Calu3 (cell line): ENCODE measurements at regions not wholly inside any gene's neighbourhood (a gene's known extent, or its start where the extent isn't known, plus 50 kb on each side); places are given as distances from the start of the nearest gene placed in this dataset.

Source experiments
- BruUV-seq: library from RNA; stranded (reverse); fragments of 400-500 nt; replicated peaks from 2 replicates; lab custom pipeline; 2021; lab: Mats Ljungman, UMichigan
- CTCF ChIA-PET: fragments of 300-600 bp; sonication (Branson Sonifier 250); formaldehyde crosslinking; loops from one replicate; lab custom pipeline; 2022; ENCODE audit warnings: antibody characterized with exemption; lab: Charles Lee
- DNase-seq: peaks from one replicate; pipeline ENCODE4 v3.0.0; 2022
- H3K27ac Mint-ChIP-seq: one replicate; pipeline ENCODE4 v1.8.0; 2022; ENCODE audit warnings: mixed read lengths; ENCODE audit not compliant: unreplicated experiment
- H3K27me3 Mint-ChIP-seq: one replicate; pipeline ENCODE4 v1.8.0; 2022; ENCODE audit warnings: mixed read lengths; ENCODE audit not compliant: unreplicated experiment
- H3K36me3 Mint-ChIP-seq: one replicate; pipeline ENCODE4 v1.8.0; 2022; ENCODE audit warnings: mild to moderate bottlenecking, moderate library complexity, mixed read lengths; ENCODE audit not compliant: insufficient read depth, unreplicated experiment
- H3K4me1 Mint-ChIP-seq: one replicate; pipeline ENCODE4 v1.8.0; 2022; ENCODE audit warnings: mild to moderate bottlenecking, low read depth, mixed read lengths; ENCODE audit not compliant: unreplicated experiment
- H3K4me3 Mint-ChIP-seq: one replicate; pipeline ENCODE4 v1.8.0; 2022; ENCODE audit warnings: mild to moderate bottlenecking, low read depth, moderate library complexity, mixed read lengths; ENCODE audit not compliant: unreplicated experiment
- H3K9me3 Mint-ChIP-seq: one replicate; pipeline ENCODE4 v1.8.0; 2022; ENCODE audit warnings: low read depth, mixed read lengths; ENCODE audit not compliant: unreplicated experiment
- intact Hi-C: fragments of 100-400 bp; cut with micrococcal nuclease; formaldehyde crosslinking; loops from one replicate; pipeline ENCODE4 v1.10.0; 2022; ENCODE audit not compliant: unreplicated experiment
- TF ChIP-seq, protein P1 (sequence below): fragments of 200-600 bp; IDR thresholded peaks from one replicate; pipeline ENCODE4 v1.8.0; 2022; ENCODE audit warnings: antibody characterized with exemption; ENCODE audit not compliant: unreplicated experiment

- CTCF ChIA-PET, result interaction anchor here (1.2 kb wide), 1 partner anchor 103 kb away, joined by 3 read pairs; the partner anchor contains the start of gene PFN2
- no peak for DNase-seq
- H3K27me3 Mint-ChIP-seq, result peaks cover 55% of the 10 kb centered on the region
- no peaks in the 10 kb centered on the region for H3K36me3 Mint-ChIP-seq
- H3K27ac Mint-ChIP-seq, result no peak overlapping the region
- BruUV-seq, result no TSS peak
- H3K4me1 Mint-ChIP-seq, result no peaks in the 10 kb centered on the region
- TF ChIP-seq, protein P1, sequence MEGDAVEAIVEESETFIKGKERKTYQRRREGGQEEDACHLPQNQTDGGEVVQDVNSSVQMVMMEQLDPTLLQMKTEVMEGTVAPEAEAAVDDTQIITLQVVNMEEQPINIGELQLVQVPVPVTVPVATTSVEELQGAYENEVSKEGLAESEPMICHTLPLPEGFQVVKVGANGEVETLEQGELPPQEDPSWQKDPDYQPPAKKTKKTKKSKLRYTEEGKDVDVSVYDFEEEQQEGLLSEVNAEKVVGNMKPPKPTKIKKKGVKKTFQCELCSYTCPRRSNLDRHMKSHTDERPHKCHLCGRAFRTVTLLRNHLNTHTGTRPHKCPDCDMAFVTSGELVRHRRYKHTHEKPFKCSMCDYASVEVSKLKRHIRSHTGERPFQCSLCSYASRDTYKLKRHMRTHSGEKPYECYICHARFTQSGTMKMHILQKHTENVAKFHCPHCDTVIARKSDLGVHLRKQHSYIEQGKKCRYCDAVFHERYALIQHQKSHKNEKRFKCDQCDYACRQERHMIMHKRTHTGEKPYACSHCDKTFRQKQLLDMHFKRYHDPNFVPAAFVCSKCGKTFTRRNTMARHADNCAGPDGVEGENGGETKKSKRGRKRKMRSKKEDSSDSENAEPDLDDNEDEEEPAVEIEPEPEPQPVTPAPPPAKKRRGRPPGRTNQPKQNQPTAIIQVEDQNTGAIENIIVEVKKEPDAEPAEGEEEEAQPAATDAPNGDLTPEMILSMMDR, result no peak
- H3K9me3 Mint-ChIP-seq, result no peaks in the 10 kb centered on the region
- intact Hi-C loops, result no loop called here
- no peak overlapping the region for H3K4me3 Mint-ChIP-seq
Observed at GRCh38 chr3:150074277-150074676, 103.6 kb upstream of the PFN2 start.

DNA sequence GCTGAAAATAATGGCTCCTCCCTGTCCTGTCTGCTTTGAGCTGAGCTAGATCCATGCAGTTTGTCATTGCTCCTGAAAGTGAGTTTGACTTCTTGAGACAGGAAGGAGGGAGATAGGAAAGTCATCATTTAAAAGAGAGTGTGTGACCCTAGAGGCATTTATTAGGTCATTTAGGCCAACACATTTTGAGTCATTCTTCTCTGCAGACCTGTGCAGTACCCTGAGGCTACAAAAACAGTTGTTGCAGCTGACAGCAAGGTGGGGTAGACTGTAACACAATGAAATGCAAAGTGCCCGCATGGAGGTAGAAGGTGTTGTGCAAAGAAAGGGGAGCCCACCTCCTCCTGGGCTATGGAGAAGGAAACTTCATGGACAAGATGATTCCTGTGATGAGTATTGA lies 102.8 kb upstream of the PFN2 start:
- Mint-ChIP-seq H3K4me1 (no peaks in the 10 kb centered on the region), H3K27ac (no peak overlapping the region), H3K9me3 (no peaks in the 10 kb centered on the region), H3K36me3 (no peaks in the 10 kb centered on the region), H3K27me3 (peaks cover 63% of the 10 kb centered on the region), H3K4me3 (no peak overlapping the region)
- intact Hi-C loops, result no loop called here
- BruUV-seq, result no TSS peak
- no peak for DNase-seq
- CTCF ChIA-PET, result no interaction called here
- TF ChIP-seq, protein P1, result no peak

- Mint-ChIP-seq H3K4me3 (no peak overlapping the region), H3K4me1 (no peaks in the 10 kb centered on the region), H3K27ac (no peak overlapping the region), H3K36me3 (no peaks in the 10 kb centered on the region), H3K9me3 (no peaks in the 10 kb centered on the region), H3K27me3 (peaks cover 68% of the 10 kb centered on the region)
- no peak for DNase-seq
- intact Hi-C loops, result no loop called here
- no TSS peak for BruUV-seq
- CTCF ChIA-PET, result interaction anchor here (0.6 kb wide), 1 partner anchor 1697 kb away, joined by 7 read pairs; no protein-coding TSS in a partner anchor
- TF ChIP-seq, protein P1, result no peak
Observed at GRCh38 chr3:150073031-150073430, 102.3 kb upstream of the PFN2 start.

DNA sequence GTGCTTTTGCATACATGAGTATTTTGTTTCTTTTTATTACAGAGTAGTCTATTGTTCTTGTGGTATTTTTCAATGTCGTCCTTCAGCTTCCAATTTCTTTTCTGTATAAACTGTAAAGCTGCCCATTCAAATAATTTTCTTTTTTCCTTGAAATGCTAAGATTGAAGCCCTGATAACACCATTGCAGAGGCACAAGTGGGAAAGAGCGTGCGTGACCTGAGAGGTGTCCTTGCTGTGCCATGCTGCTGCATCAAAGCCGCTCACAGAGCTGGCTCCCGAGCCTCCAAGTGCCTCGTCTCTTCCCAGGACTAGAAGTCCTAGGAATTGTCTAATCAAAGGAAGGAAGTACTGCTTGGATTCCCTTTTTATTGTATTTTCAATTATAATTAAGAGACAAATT lies 101.9 kb upstream of the PFN2 start:
- Mint-ChIP-seq H3K4me3 (no peak overlapping the region), H3K36me3 (no peaks in the 10 kb centered on the region), H3K4me1 (no peaks in the 10 kb centered on the region), H3K27me3 (peaks cover 72% of the 10 kb centered on the region), H3K27ac (no peak overlapping the region), H3K9me3 (no peaks in the 10 kb centered on the region)
- no peak for DNase-seq
- CTCF ChIA-PET, result interaction anchor here (0.6 kb wide), 1 partner anchor 1696 kb away, joined by 7 read pairs; no protein-coding TSS in a partner anchor
- BruUV-seq, result no TSS peak
- TF ChIP-seq, protein P1, result no peak
- intact Hi-C loops, result no loop called here
